ENCODE measurements at regions not wholly inside any gene's neighbourhood (a gene's known extent, or its start where the extent isn't known, plus 50 kb on each side); places are given as distances from the start of the nearest gene placed in this dataset.

DNA sequence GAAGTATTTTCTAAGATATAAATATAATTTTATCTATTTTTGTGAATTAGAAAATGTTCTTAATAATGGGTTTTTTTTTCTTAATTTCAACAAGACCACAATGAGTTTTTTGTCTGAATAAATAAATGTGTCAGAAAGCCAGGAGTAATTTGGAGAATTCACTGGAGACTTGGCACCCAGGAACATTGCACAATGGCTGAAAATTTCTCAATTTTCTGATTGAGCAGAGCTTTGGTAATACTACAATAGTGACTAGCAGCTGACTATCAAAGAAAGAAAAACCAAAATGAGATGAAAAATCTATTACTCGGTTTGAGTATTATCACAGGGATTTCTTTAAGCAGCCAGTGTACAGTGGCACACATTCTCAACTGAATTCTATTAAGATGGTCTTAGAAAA, 394.4 kb upstream of the PCDH20 start:
- TF ChIP-seq CREM (CRISPR knock-in tag; IDR thresholded peaks at IDR 0.05) (no peak), JUN (CRISPR knock-in tag; IDR thresholded peaks at IDR 0.05) (no peak), ATF1 (CRISPR knock-in tag; IDR thresholded peaks at IDR 0.05) (no peak), ZNF263 (CRISPR knock-in tag; IDR thresholded peaks at IDR 0.05; ENCODE audit: low read depth) (no peak), ZNF423 (CRISPR knock-in tag; IDR thresholded peaks at IDR 0.05) (no peak), MYBL2 (CRISPR knock-in tag; IDR thresholded peaks at IDR 0.05) (no peak), CREB1 (CRISPR knock-in tag; IDR thresholded peaks at IDR 0.05) (no peak)
- TF ChIP-seq, protein P1, sequence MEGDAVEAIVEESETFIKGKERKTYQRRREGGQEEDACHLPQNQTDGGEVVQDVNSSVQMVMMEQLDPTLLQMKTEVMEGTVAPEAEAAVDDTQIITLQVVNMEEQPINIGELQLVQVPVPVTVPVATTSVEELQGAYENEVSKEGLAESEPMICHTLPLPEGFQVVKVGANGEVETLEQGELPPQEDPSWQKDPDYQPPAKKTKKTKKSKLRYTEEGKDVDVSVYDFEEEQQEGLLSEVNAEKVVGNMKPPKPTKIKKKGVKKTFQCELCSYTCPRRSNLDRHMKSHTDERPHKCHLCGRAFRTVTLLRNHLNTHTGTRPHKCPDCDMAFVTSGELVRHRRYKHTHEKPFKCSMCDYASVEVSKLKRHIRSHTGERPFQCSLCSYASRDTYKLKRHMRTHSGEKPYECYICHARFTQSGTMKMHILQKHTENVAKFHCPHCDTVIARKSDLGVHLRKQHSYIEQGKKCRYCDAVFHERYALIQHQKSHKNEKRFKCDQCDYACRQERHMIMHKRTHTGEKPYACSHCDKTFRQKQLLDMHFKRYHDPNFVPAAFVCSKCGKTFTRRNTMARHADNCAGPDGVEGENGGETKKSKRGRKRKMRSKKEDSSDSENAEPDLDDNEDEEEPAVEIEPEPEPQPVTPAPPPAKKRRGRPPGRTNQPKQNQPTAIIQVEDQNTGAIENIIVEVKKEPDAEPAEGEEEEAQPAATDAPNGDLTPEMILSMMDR (IDR thresholded peaks at IDR 0.05): no peak
- TF ChIP-seq, protein P2, sequence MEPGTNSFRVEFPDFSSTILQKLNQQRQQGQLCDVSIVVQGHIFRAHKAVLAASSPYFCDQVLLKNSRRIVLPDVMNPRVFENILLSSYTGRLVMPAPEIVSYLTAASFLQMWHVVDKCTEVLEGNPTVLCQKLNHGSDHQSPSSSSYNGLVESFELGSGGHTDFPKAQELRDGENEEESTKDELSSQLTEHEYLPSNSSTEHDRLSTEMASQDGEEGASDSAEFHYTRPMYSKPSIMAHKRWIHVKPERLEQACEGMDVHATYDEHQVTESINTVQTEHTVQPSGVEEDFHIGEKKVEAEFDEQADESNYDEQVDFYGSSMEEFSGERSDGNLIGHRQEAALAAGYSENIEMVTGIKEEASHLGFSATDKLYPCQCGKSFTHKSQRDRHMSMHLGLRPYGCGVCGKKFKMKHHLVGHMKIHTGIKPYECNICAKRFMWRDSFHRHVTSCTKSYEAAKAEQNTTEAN (CRISPR knock-in tag; IDR thresholded peaks at IDR 0.05): no peak
